Glutamatergic neuron (in vitro differentiated cells): ENCODE measurements at regions not wholly inside any gene's neighbourhood (a gene's known extent, or its start where the extent isn't known, plus 50 kb on each side); places are given as distances from the start of the nearest gene placed in this dataset.

Source experiments
- DNase-seq: peaks from one replicate; pipeline ENCODE4 v3.0.0; 2022
- H3K27ac Mint-ChIP-seq: one replicate; pipeline ENCODE4 v1.8.0; 2020; ENCODE audit warnings: mild to moderate bottlenecking, mixed read lengths, inconsistent platforms; ENCODE audit not compliant: unreplicated experiment
- H3K27me3 Mint-ChIP-seq: one replicate; pipeline ENCODE4 v1.8.0; 2020; ENCODE audit warnings: mild to moderate bottlenecking, moderate library complexity, mixed read lengths, inconsistent platforms; ENCODE audit not compliant: unreplicated experiment
- H3K36me3 Mint-ChIP-seq: one replicate; pipeline ENCODE4 v1.8.0; 2020; ENCODE audit warnings: mild to moderate bottlenecking, mixed read lengths, inconsistent platforms; ENCODE audit not compliant: unreplicated experiment
- H3K4me1 Mint-ChIP-seq: one replicate; pipeline ENCODE4 v1.8.0; 2020; ENCODE audit warnings: mild to moderate bottlenecking, low read depth, mixed read lengths, inconsistent platforms; ENCODE audit not compliant: unreplicated experiment
- H3K4me3 Mint-ChIP-seq: one replicate; pipeline ENCODE4 v1.8.0; 2020; ENCODE audit warnings: mild to moderate bottlenecking, mixed read lengths, inconsistent platforms; ENCODE audit not compliant: unreplicated experiment
- H3K9me3 Mint-ChIP-seq: one replicate; pipeline ENCODE4 v1.8.0; 2020; ENCODE audit warnings: mild to moderate bottlenecking, moderate library complexity, mixed read lengths, inconsistent platforms; ENCODE audit not compliant: unreplicated experiment
- TF ChIP-seq, protein P1 (sequence below): fragments of 200-600 bp; sonication (generic); IDR thresholded peaks from one replicate; pipeline ENCODE4 v1.5.0; 2021; ENCODE audit not compliant: partially characterized antibody, unreplicated experiment

DNA sequence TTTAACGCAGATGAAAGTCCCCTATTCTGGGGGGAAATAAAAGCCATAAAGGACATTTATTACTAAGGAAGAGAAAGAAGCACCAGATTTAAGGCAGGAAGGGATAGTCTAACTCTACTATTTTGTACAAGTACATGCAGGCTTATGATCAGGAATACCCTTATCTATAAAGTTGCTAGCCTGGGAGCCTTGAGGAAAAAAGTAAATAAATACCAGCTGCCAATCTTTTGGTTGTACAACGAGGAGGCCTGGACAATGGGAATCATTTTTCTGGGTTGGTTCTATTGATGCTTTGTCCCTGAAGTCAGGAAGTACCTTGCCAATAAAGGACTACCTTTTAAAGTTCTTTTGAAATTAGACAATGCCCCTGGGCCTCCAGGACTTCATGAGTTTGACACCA, 367.8 kb downstream of the LMO4 start:
- H3K9me3 Mint-ChIP-seq: no peaks in the 10 kb centered on the region
- TF ChIP-seq, protein P1, sequence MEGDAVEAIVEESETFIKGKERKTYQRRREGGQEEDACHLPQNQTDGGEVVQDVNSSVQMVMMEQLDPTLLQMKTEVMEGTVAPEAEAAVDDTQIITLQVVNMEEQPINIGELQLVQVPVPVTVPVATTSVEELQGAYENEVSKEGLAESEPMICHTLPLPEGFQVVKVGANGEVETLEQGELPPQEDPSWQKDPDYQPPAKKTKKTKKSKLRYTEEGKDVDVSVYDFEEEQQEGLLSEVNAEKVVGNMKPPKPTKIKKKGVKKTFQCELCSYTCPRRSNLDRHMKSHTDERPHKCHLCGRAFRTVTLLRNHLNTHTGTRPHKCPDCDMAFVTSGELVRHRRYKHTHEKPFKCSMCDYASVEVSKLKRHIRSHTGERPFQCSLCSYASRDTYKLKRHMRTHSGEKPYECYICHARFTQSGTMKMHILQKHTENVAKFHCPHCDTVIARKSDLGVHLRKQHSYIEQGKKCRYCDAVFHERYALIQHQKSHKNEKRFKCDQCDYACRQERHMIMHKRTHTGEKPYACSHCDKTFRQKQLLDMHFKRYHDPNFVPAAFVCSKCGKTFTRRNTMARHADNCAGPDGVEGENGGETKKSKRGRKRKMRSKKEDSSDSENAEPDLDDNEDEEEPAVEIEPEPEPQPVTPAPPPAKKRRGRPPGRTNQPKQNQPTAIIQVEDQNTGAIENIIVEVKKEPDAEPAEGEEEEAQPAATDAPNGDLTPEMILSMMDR: no peak

DNA sequence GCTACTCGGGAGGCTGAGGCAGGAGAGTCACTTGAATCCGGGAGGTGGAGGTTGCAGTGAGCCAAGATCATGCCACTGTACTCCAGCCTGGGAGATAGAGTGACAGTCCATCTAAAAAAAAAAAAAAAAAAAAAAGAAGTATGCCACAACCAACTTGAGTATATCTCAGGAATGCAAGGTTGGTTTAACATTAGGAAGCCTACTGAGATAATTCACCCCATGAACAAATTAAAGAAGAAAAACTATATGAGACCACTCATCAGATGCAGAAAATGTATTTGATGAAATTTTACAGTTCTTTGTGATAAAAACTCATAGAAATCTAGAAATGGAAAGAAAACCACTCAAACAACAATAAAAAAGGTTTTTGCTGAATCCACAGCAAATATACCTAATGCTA, 373.8 kb downstream of the LMO4 start:
- no peak for DNase-seq
- Mint-ChIP-seq H3K27me3 (no peaks in the 10 kb centered on the region), H3K4me3 (no peak overlapping the region), H3K4me1 (no peaks in the 10 kb centered on the region), H3K27ac (no peak overlapping the region), H3K36me3 (peaks cover 12% of the 10 kb centered on the region), H3K9me3 (no peaks in the 10 kb centered on the region)
- TF ChIP-seq, protein P1: no peak

More for the DNA sequence above, 367.8 kb downstream of the LMO4 start:
- H3K27me3 Mint-ChIP-seq: no peaks in the 10 kb centered on the region
- peaks cover 8% of the 10 kb centered on the region for H3K36me3 Mint-ChIP-seq
- no peak overlapping the region for H3K27ac Mint-ChIP-seq
- no peak overlapping the region for H3K4me3 Mint-ChIP-seq
- H3K4me1 Mint-ChIP-seq: no peaks in the 10 kb centered on the region
- DNase-seq: no peak

DNA sequence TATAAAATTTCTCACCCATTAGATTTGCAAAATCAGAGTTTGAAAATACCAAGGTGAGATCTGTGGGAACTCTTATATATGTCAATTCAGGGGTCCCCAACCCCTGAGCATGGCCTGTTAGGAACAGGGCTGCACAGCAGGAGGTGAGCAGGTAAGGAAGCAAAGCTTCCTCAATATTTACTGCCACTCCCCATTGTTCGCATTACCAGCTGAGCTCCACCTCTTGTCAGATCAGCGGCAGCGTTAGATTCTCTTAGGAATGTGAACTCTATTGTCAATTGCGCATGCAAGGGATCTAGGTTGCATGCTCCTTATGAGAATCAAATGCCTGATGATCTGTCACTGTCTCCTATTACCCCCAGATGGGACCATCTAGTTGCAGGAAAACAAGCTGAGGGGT, 376.6 kb downstream of the LMO4 start:
- H3K9me3 Mint-ChIP-seq: no peaks in the 10 kb centered on the region
- TF ChIP-seq, protein P1: no peak
- H3K4me3 Mint-ChIP-seq: no peak overlapping the region
- H3K27ac Mint-ChIP-seq: no peak overlapping the region
- peaks cover 11% of the 10 kb centered on the region for H3K36me3 Mint-ChIP-seq
- H3K4me1 Mint-ChIP-seq: no peaks in the 10 kb centered on the region
- DNase-seq: no peak
- no peaks in the 10 kb centered on the region for H3K27me3 Mint-ChIP-seq

- H3K9me3 Mint-ChIP-seq: no peaks in the 10 kb centered on the region
- TF ChIP-seq, protein P1: no peak
- no peak overlapping the region for H3K27ac Mint-ChIP-seq
- no peak for DNase-seq
- no peaks in the 10 kb centered on the region for H3K27me3 Mint-ChIP-seq
- H3K4me3 Mint-ChIP-seq: no peak overlapping the region
- no peaks in the 10 kb centered on the region for H3K4me1 Mint-ChIP-seq
- H3K36me3 Mint-ChIP-seq: peaks cover 4% of the 10 kb centered on the region
Observed at GRCh38 chr1:87706203-87706602, 377.5 kb downstream of the LMO4 start.

DNA sequence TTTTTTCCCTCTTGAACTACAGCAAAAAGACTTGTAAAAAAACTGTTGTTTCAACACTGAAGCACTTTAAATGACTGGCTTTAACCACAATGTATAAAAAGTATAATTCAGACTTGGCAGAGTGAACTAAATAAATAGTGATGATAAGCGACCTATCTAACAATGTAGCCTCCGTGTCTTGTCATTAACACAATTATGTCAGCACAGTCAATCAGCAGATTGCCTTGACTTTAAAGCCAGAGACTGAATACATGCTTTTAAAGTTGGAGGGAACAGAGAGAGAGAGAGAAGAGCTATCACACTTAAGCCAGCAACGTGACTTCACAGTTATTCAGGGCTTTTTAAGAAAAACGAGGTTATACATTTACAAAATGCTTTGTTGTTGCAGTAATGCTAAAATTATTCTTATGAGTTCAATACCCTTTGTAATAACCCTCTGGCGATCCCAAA, 378.1 kb downstream of the LMO4 start:
- TF ChIP-seq, protein P1: no peak
- no peak for DNase-seq
- H3K27me3 Mint-ChIP-seq: no peaks in the 10 kb centered on the region
- no peaks in the 10 kb centered on the region for H3K4me1 Mint-ChIP-seq
- no peak overlapping the region for H3K27ac Mint-ChIP-seq
- peaks cover 2% of the 10 kb centered on the region for H3K36me3 Mint-ChIP-seq
- H3K9me3 Mint-ChIP-seq: no peaks in the 10 kb centered on the region
- H3K4me3 Mint-ChIP-seq: no peak overlapping the region
